ENCODE measurements at regions not wholly inside any gene's neighbourhood (a gene's known extent, or its start where the extent isn't known, plus 50 kb on each side); places are given as distances from the start of the nearest gene placed in this dataset.

DNA sequence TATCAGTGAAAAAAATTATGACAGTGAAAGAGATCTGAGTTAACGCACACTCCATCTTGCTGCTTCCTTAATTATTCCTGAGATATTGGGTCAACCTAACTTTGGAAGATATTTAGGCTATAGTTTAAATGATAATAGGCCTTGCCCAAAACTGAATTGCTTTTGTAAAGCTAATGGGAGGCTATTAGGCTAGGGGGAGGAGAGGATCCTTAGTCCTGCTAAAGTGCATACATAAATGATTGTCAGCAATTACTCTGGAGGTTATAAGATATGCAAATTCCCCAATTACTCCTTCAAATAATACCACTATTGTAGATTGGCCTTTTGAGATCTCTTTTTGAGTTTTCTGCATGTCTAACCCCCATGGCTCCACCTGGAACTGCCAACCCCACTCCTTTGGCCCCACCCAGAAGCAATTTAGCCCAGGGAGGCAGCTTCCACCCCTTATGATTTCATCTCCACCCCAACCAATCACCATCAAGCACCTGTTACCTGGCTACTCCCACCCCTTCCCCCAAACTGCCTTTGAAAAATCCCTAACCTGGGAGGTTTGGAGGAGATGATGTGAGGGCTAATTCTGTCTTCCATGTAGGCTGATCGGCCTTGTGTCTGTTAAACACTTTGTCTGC lies 509.3 kb upstream of the TGFBR2 start:
- H3K27ac ChIP-seq = no peak overlapping the region
- no peak for TF ChIP-seq CTCF (conservative IDR thresholded peaks at IDR 0.05)

DNA sequence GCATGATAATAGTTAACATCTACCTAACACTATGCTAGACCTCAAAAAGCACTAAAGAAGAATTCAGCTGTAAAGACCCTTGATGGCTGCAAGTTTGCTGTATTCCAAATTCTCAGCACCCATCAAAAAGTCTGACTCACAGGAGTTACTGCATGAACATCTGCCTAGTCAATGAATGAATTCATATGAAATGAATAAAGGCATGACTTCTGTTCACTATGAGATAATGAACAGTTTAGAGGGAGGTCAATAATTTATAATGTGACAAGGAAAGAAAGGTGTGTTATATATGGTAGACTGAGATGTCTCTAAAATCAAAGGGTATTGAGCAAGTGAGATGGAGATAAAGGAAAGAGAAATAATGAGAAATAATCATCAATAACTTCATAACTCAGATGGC lies 508.2 kb upstream of the TGFBR2 start:
- no peak for TF ChIP-seq CTCF (conservative IDR thresholded peaks at IDR 0.05)
- no peak overlapping the region for H3K27ac ChIP-seq

GRCh38 chr3:30098653-30099455 lies 507.5 kb upstream of the TGFBR2 start:
- no peak overlapping the region for H3K27ac ChIP-seq
- no peak for TF ChIP-seq CTCF (conservative IDR thresholded peaks at IDR 0.05)

DNA sequence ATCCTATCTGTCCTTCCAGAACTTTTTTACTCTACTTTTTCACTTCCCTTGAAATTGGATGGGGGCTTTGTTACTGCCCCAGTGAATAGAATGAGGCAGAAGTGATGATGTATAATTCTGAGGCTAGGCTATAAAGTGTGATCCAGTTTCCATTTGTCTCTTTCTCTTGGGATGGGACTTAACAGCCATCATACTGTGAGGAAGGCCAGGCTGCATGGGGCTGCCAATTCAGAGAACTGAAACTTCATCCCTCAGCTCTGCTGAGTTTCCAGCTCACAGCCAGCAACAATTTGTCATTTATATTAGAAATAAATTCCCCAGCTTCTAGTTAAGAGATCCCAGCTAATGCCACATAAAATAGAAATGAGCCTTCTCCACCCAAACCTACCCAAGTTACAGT lies 504.0 kb upstream of the TGFBR2 start:
- no peak for TF ChIP-seq CTCF (conservative IDR thresholded peaks at IDR 0.05)

DNA sequence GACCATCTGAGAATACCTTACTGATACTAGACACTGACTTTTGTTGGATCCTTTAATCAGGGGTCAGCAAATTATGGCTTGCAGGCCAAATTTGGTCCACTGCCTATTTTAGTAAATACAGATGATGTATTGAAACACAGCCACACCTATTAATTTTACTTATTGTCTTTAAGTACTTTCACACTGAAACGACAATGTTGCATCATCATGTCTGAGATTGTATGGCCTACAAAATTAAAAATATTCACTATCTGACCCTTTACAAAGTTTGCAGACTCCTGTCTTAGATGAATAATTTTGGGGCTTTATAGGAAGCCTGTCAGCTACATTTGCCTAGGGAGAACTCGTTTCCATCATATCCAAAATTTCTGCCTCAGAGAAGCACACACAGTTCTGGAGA lies 503.2 kb upstream of the TGFBR2 start:
- no peak overlapping the region for H3K27ac ChIP-seq
- no peak for TF ChIP-seq CTCF (conservative IDR thresholded peaks at IDR 0.05)

More for the DNA sequence above, 504.0 kb upstream of the TGFBR2 start:
- H3K27ac ChIP-seq = no peak overlapping the region

- H3K27ac ChIP-seq = peak overlapping the region; percentile 52
- no peak for TF ChIP-seq CTCF (conservative IDR thresholded peaks at IDR 0.05)
These were observed 498.9 kb upstream of the TGFBR2 start for GRCh38 chr3:30107531-30107930.

- no peak overlapping the region for H3K27ac ChIP-seq
- no peak for TF ChIP-seq CTCF (conservative IDR thresholded peaks at IDR 0.05)
These were observed 494.0 kb upstream of the TGFBR2 start for GRCh38 chr3:30112411-30112810.

Data from VCaP (cell line).